GM18505 (cell line): ENCODE measurements at regions not wholly inside any gene's neighbourhood (a gene's known extent, or its start where the extent isn't known, plus 50 kb on each side); places are given as distances from the start of the nearest gene placed in this dataset.

Experiments
- ATAC-seq: cut with Tn5 transposase; IDR thresholded peaks from one replicate; pipeline ENCODE4 v1.9.1; 2021; ENCODE audit not compliant: unreplicated experiment
- POLR2A ChIP-seq: IDR thresholded peaks from 4 replicates; pipeline ENCODE4 v1.6.1; 2011; ENCODE audit warnings: borderline replicate concordance; ENCODE audit not compliant: insufficient read depth, insufficient read length; ENCODE audit errors: extremely low read depth

- no peak for TF ChIP-seq POLR2A
- ATAC-seq, result no peak
These were observed 74.4 kb upstream of the ANO4 start for GRCh38 chr12:100720016-100720654.

GRCh38 chr12:100721169-100721568 is 73.4 kb upstream of the ANO4 start:
- no peak for ATAC-seq
- TF ChIP-seq POLR2A, result no peak

- no peak for TF ChIP-seq POLR2A
- ATAC-seq, result no peak
These were observed 70.5 kb upstream of the ANO4 start for GRCh38 chr12:100724071-100724470.

GRCh38 chr12:100733817-100734593 is 60.6 kb upstream of the ANO4 start:
- no peak for TF ChIP-seq POLR2A
- peak; percentile 84 for ATAC-seq

GRCh38 chr12:100737168-100737567 is 57.4 kb upstream of the ANO4 start:
- no peak for ATAC-seq
- TF ChIP-seq POLR2A, result no peak

- no peak for ATAC-seq
- TF ChIP-seq POLR2A, result no peak
These were observed 56.5 kb upstream of the ANO4 start for GRCh38 chr12:100738086-100738485.

GRCh38 chr12:100741084-100741711 is 53.4 kb upstream of the ANO4 start:
- TF ChIP-seq POLR2A, result no peak
- no peak for ATAC-seq

GRCh38 chr12:100743060-100743459 is 51.5 kb upstream of the ANO4 start:
- no peak for TF ChIP-seq POLR2A
- ATAC-seq, result no peak
